Stimulated activated naive CD8-positive, alpha-beta T cell treated with anti-CD3 and anti-CD28 coated beads, Interleukin-15, amount 100 ng/mL, for 72 hours (primary cell): ENCODE measurements at regions not wholly inside any gene's neighbourhood (a gene's known extent, or its start where the extent isn't known, plus 50 kb on each side); places are given as distances from the start of the nearest gene placed in this dataset.
A peak's percentile ranks its signal among the peaks of the same experiment; 100 is the strongest.

Experiments
- ATAC-seq: fragments of 150-1000 bp; cut with Tn5 transposase; 2 replicates; pipeline ENCODE4 v1.10.0; 2021; ENCODE audit warnings: mild to moderate bottlenecking, moderate library complexity
- DNase-seq, 2 donors: peaks; one replicate each; pipeline ENCODE4 v3.0.0; 2021 to 2022
- H3K27ac Mint-ChIP-seq, 2 donors: one replicate each; pipeline ENCODE4 v1.8.0; 2022; ENCODE audit warnings: mild to moderate bottlenecking in 2 of 2, mixed read lengths in 2 of 2, moderate library complexity in 2 of 2
- H3K27me3 Mint-ChIP-seq: one replicate; pipeline ENCODE4 v1.8.0; 2022; ENCODE audit warnings: mixed read lengths
- H3K4me1 Mint-ChIP-seq: one replicate; pipeline ENCODE4 v1.8.0; 2022; ENCODE audit warnings: mild to moderate bottlenecking, mixed read lengths
- H3K4me3 Mint-ChIP-seq, 2 donors: one replicate each; pipeline ENCODE4 v1.8.0; 2022; ENCODE audit warnings: mild to moderate bottlenecking in 2 of 2, mixed read lengths in 2 of 2, moderate library complexity in 1 of 2
- H3K9me3 Mint-ChIP-seq, 2 donors: one replicate each; pipeline ENCODE4 v1.8.0; 2022; ENCODE audit warnings: mixed read lengths in 2 of 2

DNA sequence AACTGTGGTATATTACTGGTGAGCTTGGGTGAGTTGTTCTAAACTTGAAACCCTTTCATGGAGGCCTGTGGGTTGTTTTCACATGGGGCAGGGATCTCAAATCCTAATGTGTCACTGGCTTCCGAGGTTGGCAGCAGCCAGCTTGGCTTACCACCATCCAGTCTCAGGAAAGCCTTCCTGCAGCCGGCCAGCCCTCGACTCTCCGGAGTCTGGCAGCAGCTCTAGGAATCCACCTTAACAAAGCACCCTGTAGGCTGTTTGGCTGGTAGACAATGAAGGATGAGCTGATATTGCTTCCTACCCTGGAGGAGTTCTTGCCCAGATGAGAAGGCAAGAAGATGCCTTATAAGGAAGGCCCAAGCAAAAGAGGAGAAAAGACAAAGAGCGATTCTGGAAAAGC lies 188.3 kb downstream of the KLF12 start:
- Mint-ChIP-seq H3K4me3 (no peak overlapping the region), H3K27me3 (no peaks in the 10 kb centered on the region), H3K9me3 (no peaks in the 10 kb centered on the region), H3K4me1 (peaks cover 70% of the 10 kb centered on the region), H3K27ac (no peak overlapping the region)
- ATAC-seq (no peak), DNase-seq (no peak)

GRCh38 chr13:73945382-73945781 lies 188.8 kb downstream of the KLF12 start:
- no peaks in the 10 kb centered on the region for H3K9me3 Mint-ChIP-seq
- no peak overlapping the region for H3K4me3 Mint-ChIP-seq
- no peaks in the 10 kb centered on the region for H3K27me3 Mint-ChIP-seq
- H3K4me1 Mint-ChIP-seq: peaks cover 70% of the 10 kb centered on the region
- DNase-seq: no peak
- no peak overlapping the region for H3K27ac Mint-ChIP-seq
- no peak for ATAC-seq

DNA sequence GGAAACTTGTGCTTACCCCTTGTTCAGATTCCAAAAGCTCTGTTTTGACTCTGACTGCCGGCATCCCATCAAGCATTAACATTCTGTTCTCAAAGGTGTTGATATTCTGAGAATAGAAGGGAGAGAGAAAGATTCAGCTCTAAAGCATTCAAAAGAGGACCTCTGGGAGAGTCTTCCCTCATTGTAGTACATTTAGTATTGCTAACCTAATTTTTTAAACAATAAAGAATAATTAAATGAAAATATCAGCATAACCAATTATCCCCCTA lies 190.3 kb downstream of the KLF12 start:
- DNase-seq (no peak), ATAC-seq (no peak)
- Mint-ChIP-seq H3K4me1 (peaks cover 70% of the 10 kb centered on the region), H3K9me3 (no peaks in the 10 kb centered on the region), H3K27me3 (no peaks in the 10 kb centered on the region), H3K4me3 (peak overlapping the region; percentile 52 to 71), H3K27ac (peak overlapping the region; percentile 80 to 97)

DNA sequence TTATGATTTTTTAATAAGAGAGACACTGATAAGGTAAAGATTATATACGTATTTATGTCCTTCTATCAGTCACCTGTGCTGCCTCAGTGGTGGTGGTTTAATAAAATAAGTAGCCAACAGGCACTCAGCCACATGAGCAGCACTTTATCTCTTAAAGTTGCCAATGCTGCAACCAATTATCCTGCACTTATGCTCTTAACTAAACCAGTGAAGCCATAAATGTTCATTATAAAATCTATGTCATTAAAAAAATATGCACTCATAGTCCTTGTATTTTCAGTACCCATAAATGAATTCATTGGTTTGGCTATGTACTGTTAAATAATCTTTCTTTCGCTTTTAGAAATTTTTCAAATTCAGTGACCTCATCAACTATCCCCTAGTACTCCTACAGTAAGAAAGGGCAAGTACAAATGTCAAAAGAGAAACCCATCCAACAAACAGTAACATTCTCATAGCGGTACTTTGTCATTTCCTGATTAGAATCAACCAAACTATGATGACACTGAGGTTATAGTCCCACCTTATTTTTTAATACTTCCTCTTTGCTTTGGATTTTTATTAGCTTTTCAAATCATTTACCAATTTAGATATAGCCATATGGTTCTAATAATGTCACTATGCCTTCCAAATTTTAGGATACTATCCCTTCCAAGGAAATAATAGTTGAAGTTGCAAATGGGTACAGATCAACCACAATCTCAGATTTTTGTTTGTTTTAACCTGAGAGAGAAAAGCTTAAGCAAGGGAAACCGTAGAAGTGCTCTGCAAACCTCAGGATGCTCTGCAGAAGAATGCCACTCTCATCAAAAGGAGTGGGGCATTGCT lies 190.9 kb downstream of the KLF12 start:
- Mint-ChIP-seq H3K4me1 (peaks cover 70% of the 10 kb centered on the region), H3K9me3 (no peaks in the 10 kb centered on the region), H3K4me3 (peak overlapping the region; percentile 52 to 71), H3K27me3 (no peaks in the 10 kb centered on the region), H3K27ac (peak overlapping the region; percentile 80 to 97)
- DNase-seq: no peak
- ATAC-seq: peak; percentile 97

- Mint-ChIP-seq H3K27me3 (no peaks in the 10 kb centered on the region), H3K4me1 (peaks cover 63% of the 10 kb centered on the region), H3K4me3 (no peak overlapping the region), H3K27ac (no peak overlapping the region), H3K9me3 (no peaks in the 10 kb centered on the region)
- ATAC-seq (no peak), DNase-seq (no peak)
These were observed 192.5 kb downstream of the KLF12 start for GRCh38 chr13:73941752-73942151.

- no peaks in the 10 kb centered on the region for H3K27me3 Mint-ChIP-seq
- H3K4me1 Mint-ChIP-seq: peaks cover 67% of the 10 kb centered on the region
- ATAC-seq (no peak), DNase-seq (no peak)
- H3K27ac Mint-ChIP-seq: no peak overlapping the region
- H3K4me3 Mint-ChIP-seq: no peak overlapping the region
- H3K9me3 Mint-ChIP-seq: no peaks in the 10 kb centered on the region
These were observed 194.1 kb downstream of the KLF12 start for GRCh38 chr13:73940098-73940497.

- Mint-ChIP-seq H3K4me3 (no peak overlapping the region), H3K4me1 (peaks cover 69% of the 10 kb centered on the region), H3K27ac (peak overlapping the region in 1 of 2 donors; percentile 65), H3K27me3 (no peaks in the 10 kb centered on the region), H3K9me3 (no peaks in the 10 kb centered on the region)
- DNase-seq (no peak), ATAC-seq (peak; percentile 35)
These were observed 194.6 kb downstream of the KLF12 start for GRCh38 chr13:73939603-73940002.

DNA sequence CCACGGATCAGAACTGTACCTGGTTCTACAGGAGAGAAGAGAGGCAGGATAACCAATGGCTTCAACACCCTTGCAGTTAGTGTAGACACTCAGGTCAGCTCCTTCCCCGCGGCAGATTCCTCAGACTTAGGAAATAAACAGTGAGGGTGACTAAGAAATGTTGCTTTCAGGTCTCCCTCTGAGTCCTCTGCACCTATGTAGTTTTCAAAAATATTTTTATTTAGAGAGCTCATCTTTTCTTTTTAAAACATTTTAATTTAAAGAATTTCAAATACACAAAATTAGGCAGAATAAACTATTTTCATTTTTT lies 195.2 kb downstream of the KLF12 start:
- peaks cover 72% of the 10 kb centered on the region for H3K4me1 Mint-ChIP-seq
- no peak overlapping the region for H3K4me3 Mint-ChIP-seq
- DNase-seq: no peak
- no peaks in the 10 kb centered on the region for H3K27me3 Mint-ChIP-seq
- no peaks in the 10 kb centered on the region for H3K9me3 Mint-ChIP-seq
- no peak for ATAC-seq
- no peak overlapping the region for H3K27ac Mint-ChIP-seq

GRCh38 chr13:73938372-73939070 lies 195.7 kb downstream of the KLF12 start:
- ATAC-seq (no peak), DNase-seq (no peak)
- peaks cover 72% of the 10 kb centered on the region for H3K4me1 Mint-ChIP-seq
- H3K27ac Mint-ChIP-seq: peak overlapping the region in 1 of 2 donors; percentile 67
- H3K9me3 Mint-ChIP-seq: no peaks in the 10 kb centered on the region
- no peak overlapping the region for H3K4me3 Mint-ChIP-seq
- no peaks in the 10 kb centered on the region for H3K27me3 Mint-ChIP-seq

- Mint-ChIP-seq H3K9me3 (no peaks in the 10 kb centered on the region), H3K4me1 (peaks cover 71% of the 10 kb centered on the region), H3K27ac (no peak overlapping the region), H3K4me3 (no peak overlapping the region), H3K27me3 (no peaks in the 10 kb centered on the region)
- ATAC-seq: no peak
- DNase-seq: no peak
These were observed 196.8 kb downstream of the KLF12 start for GRCh38 chr13:73937441-73937840.

GRCh38 chr13:73935991-73936390 lies 198.2 kb downstream of the KLF12 start:
- Mint-ChIP-seq H3K27ac (no peak overlapping the region), H3K4me1 (peaks cover 70% of the 10 kb centered on the region), H3K4me3 (no peak overlapping the region), H3K9me3 (no peaks in the 10 kb centered on the region), H3K27me3 (no peaks in the 10 kb centered on the region)
- DNase-seq (no peak), ATAC-seq (no peak)

- Mint-ChIP-seq H3K27me3 (no peaks in the 10 kb centered on the region), H3K9me3 (no peaks in the 10 kb centered on the region), H3K4me1 (peaks cover 58% of the 10 kb centered on the region), H3K4me3 (no peak overlapping the region), H3K27ac (no peak overlapping the region)
- DNase-seq (no peak), ATAC-seq (no peak)
These were observed 199.4 kb downstream of the KLF12 start for GRCh38 chr13:73934771-73935170.

DNA sequence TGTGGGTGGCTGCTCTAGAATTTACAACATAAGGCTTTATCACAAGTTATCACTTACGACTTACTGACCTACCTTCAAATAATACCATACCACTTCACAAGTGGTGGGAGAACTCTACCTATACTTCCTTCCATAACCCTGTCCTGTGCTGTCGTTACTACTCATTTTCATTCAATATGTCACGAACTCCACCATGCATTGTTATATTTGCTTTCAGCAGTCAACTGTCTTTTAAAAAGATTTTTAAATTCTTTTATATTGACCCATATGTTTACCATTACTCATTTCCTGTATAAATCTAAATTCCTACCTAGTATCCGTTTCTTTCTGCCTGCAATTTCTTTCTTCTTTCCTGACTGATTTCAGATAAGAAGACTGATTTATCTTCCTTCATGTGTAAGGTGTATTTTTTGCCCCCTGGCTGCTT lies 200.0 kb downstream of the KLF12 start:
- ATAC-seq (peak; percentile 54), DNase-seq (no peak)
- Mint-ChIP-seq H3K27ac (no peak overlapping the region), H3K4me1 (peaks cover 58% of the 10 kb centered on the region), H3K9me3 (no peaks in the 10 kb centered on the region), H3K4me3 (peak overlapping the region in 1 of 2 donors; percentile 32), H3K27me3 (no peaks in the 10 kb centered on the region)

DNA sequence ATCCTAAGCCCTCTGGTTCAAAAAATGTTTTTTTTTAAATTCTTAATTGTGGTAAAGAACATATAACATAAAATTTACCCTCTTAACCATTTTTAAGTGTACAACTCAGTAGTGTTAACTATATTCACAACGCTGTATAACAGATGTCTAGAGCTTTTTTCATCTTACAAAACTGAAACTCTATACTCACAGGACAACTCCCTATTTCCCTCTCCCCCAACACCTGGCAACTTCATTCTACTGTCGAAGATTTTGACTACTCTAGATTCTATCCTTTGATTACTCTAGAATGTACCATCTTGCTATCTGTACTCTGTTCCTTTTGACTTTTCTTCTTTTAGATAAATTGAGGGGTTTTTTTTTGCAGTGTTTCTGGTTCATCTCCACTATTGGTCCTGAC lies 200.4 kb downstream of the KLF12 start:
- Mint-ChIP-seq H3K27ac (no peak overlapping the region), H3K4me3 (peak overlapping the region in 1 of 2 donors; percentile 32), H3K4me1 (peaks cover 61% of the 10 kb centered on the region), H3K9me3 (no peaks in the 10 kb centered on the region), H3K27me3 (no peaks in the 10 kb centered on the region)
- DNase-seq: no peak
- no peak for ATAC-seq

GRCh38 chr13:73932091-73932490 lies 202.1 kb downstream of the KLF12 start:
- Mint-ChIP-seq H3K27ac (peak overlapping the region in 1 of 2 donors; percentile 73), H3K9me3 (no peaks in the 10 kb centered on the region)
- peak; percentile 95 for ATAC-seq

DNA sequence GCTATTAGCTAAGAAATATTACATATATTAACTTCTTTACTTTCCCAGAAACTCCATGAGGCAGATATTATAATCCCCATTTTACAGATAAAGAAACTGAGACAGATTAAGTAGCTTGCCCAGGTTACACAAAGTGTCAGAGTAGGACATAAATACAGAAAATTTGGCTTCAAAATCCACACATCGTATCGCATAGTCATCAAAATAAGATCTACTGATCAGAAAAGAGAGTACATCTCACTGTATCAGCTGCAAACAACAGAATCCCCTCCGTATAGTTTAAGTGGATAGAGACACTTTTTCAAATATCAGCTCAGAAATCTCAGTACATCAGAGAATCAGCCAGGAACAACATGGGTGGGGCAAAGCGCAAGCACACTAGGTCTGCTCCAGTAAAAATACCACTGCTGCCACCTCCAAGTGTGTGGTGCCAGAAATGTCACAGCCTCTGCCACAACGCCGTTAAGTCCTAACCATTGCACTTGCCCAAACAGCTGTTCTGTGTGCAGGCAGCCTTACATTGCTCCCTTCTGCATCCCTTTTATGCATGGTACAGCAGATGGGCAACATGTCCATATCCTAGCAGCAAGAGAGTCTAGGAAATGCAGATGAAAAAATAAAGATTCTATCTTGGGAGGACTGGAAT lies 204.8 kb downstream of the KLF12 start:
- H3K27me3 Mint-ChIP-seq: no peaks in the 10 kb centered on the region
- DNase-seq (no peak), ATAC-seq (no peak)
- no peak overlapping the region for H3K27ac Mint-ChIP-seq
- peaks cover 63% of the 10 kb centered on the region for H3K4me1 Mint-ChIP-seq
- no peak overlapping the region for H3K4me3 Mint-ChIP-seq
- H3K9me3 Mint-ChIP-seq: no peaks in the 10 kb centered on the region

More at GRCh38 chr13:73932091-73932490, 202.1 kb downstream of the KLF12 start:
- Mint-ChIP-seq H3K4me1 (peaks cover 64% of the 10 kb centered on the region), H3K4me3 (peak overlapping the region; percentile 66 to 76), H3K27me3 (no peaks in the 10 kb centered on the region)
- DNase-seq: no peak
